Peyer's patch (tissue), 4 donors: ENCODE measurements at regions not wholly inside any gene's neighbourhood (a gene's known extent, or its start where the extent isn't known, plus 50 kb on each side); places are given as distances from the start of the nearest gene placed in this dataset.
A peak's percentile ranks its signal among the peaks of the same experiment; 100 is the strongest.

Experiments
- DNase-seq, 3 donors: peaks; one replicate each; pipeline ENCODE4 v3.0.0-alpha.2; 2017 to 2019
- H3K27ac ChIP-seq, 4 donors: fragments of 200-600 bp; sonication (generic); one replicate each; pipeline ENCODE4 v1.5.1; 2016 to 2019
- H3K27me3 ChIP-seq, 2 donors: fragments of 200-600 bp; sonication (generic); one replicate each; pipeline ENCODE4 v1.5.1; 2019
- H3K36me3 ChIP-seq, 3 donors: fragments of 200-600 bp; sonication (generic); one replicate each; pipeline ENCODE4 v1.5.1; 2016 to 2019
- H3K4me1 ChIP-seq, 4 donors: fragments of 200-600 bp; sonication (generic); one replicate each; pipeline ENCODE4 v1.5.1; 2016 to 2019
- H3K4me3 ChIP-seq, 4 donors: fragments of 200-600 bp; sonication (generic); 1 replicate in 3 of 4; 2 replicates in 1 of 4; pipeline ENCODE4 v1.5.1; 2016 to 2019; ENCODE audit warnings: mild to moderate bottlenecking in 1 of 4
- H3K9me3 ChIP-seq, 4 donors: fragments of 200-600 bp; sonication (generic); one replicate each; pipeline ENCODE4 v1.5.1; 2016 to 2019; ENCODE audit warnings: mild to moderate bottlenecking in 1 of 4
- POLR2A ChIP-seq, 2 donors: fragments of 450-650 bp; IDR thresholded peaks; one replicate each; pipeline ENCODE4 v1.5.1; 2017; ENCODE audit warnings: antibody characterized with exemption in 2 of 2, mild to moderate bottlenecking in 2 of 2, moderate library complexity in 2 of 2
- TF ChIP-seq, protein P1 (sequence below), 6 experiments: fragments of 450-650 bp in 4 of 6; fragments of 200-600 bp in 2 of 6; sonication (generic) in 1 of 6; IDR thresholded peaks; one replicate each; pipeline ENCODE4 v1.5.1; 2017 to 2019; ENCODE audit warnings: antibody characterized with exemption in 6 of 6, mild to moderate bottlenecking in 3 of 6, moderate library complexity in 1 of 6

DNA sequence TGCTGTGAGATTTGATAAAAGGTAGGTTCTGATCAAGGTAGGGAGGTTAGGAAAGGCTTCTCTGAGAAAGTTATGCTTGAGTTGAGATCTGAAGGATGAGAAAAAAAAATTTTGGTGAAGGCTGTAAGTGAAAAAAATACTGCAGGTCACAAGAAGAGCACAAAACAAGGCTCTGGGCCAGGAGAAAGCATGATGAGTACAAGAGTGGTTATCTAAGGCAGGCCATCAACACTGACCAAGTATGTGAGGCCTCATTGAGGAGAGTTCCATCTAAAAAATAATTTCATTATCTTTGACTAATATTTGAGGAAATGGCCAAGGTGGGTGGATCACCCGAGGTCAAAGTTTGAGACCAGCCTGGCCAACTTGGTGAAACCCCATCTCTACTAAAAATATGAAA lies 71.6 kb upstream of the SLC4A4 start:
- Histone ChIP-seq H3K4me3 (no peak overlapping the region), H3K27ac (no peak overlapping the region), H3K9me3 (no peaks in the 10 kb centered on the region), H3K4me1 (no peaks in the 10 kb centered on the region), H3K27me3 (no peaks in the 10 kb centered on the region), H3K36me3 (no peaks in the 10 kb centered on the region)
- DNase-seq, result no peak
- no peak for TF ChIP-seq POLR2A (IDR thresholded peaks at IDR 0.05)
- TF ChIP-seq, protein P1, sequence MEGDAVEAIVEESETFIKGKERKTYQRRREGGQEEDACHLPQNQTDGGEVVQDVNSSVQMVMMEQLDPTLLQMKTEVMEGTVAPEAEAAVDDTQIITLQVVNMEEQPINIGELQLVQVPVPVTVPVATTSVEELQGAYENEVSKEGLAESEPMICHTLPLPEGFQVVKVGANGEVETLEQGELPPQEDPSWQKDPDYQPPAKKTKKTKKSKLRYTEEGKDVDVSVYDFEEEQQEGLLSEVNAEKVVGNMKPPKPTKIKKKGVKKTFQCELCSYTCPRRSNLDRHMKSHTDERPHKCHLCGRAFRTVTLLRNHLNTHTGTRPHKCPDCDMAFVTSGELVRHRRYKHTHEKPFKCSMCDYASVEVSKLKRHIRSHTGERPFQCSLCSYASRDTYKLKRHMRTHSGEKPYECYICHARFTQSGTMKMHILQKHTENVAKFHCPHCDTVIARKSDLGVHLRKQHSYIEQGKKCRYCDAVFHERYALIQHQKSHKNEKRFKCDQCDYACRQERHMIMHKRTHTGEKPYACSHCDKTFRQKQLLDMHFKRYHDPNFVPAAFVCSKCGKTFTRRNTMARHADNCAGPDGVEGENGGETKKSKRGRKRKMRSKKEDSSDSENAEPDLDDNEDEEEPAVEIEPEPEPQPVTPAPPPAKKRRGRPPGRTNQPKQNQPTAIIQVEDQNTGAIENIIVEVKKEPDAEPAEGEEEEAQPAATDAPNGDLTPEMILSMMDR (IDR thresholded peaks at IDR 0.05), result no peak

DNA sequence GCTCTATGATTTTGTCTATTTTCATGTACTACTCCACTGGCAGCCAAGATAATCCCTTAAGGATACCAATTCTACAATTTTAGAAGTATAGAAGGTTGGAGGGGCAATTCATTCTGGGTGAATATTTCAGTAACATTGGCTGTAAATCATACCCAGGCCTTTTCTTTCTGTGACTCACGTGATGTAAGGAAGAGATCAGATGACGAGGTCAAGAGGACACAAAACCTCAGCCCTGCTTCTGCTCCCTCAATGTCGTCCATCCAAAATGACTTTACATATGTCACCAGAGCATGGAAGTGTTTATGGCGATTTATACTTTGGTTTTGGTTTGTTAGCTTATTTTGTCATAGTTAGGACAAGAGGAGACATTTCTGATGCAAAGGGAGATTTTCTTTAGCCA lies 70.7 kb upstream of the SLC4A4 start:
- no peak overlapping the region for H3K4me3 ChIP-seq
- H3K4me1 ChIP-seq, result no peaks in the 10 kb centered on the region
- no peak for TF ChIP-seq POLR2A (IDR thresholded peaks at IDR 0.05)
- TF ChIP-seq, protein P1 (IDR thresholded peaks at IDR 0.05), result no peak
- H3K27ac ChIP-seq, result no peak overlapping the region
- no peak for DNase-seq
- H3K9me3 ChIP-seq, result no peaks in the 10 kb centered on the region
- H3K36me3 ChIP-seq, result no peaks in the 10 kb centered on the region
- H3K27me3 ChIP-seq, result no peaks in the 10 kb centered on the region

DNA sequence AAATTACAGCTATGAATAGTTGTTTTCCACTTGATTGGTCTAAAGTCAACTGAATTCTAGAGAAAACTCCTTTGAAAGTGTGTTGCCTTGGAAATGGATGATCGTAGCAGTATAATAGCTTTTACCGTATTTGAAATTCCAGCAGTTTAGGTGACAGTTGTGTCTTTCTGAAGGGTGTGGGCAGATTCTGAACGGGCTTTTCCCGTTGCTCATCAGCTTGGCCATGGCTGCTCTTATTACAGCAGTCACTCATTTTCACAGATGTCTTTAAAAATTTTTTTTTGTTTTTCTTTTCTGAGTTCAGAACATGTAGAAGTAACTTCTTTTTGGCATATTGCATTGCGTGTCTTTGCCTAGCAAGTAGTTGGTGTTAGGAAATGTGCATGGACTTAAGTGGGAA lies 69.6 kb upstream of the SLC4A4 start:
- Histone ChIP-seq H3K9me3 (no peaks in the 10 kb centered on the region), H3K36me3 (no peaks in the 10 kb centered on the region), H3K4me1 (no peaks in the 10 kb centered on the region), H3K27ac (no peak overlapping the region), H3K4me3 (no peak overlapping the region), H3K27me3 (no peaks in the 10 kb centered on the region)
- DNase-seq, result no peak
- no peak for TF ChIP-seq POLR2A (IDR thresholded peaks at IDR 0.05)
- TF ChIP-seq, protein P1 (IDR thresholded peaks at IDR 0.05), result no peak

DNA sequence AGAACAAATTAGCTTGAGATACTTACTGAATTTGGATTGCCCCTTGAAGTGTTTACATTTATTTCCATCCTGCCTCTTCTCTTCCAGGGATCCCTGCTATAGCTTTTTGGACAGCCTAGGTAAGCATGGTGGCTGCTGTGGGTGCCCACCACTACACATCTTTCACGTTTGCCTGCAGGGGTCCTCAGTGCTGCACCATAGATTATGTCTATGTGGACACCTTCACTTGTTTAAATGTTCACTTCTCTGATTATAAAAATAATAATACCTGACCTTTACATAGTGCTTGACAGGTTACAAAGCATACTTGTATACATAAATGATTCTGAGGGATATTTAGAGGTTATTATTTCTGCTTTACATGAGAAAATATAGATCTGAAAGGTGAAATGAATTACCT lies 67.9 kb upstream of the SLC4A4 start:
- no peak for TF ChIP-seq POLR2A (IDR thresholded peaks at IDR 0.05)
- TF ChIP-seq, protein P1 (IDR thresholded peaks at IDR 0.05), result peak in 3 of 6 experiments; percentile 46 to 60 (median 50)
- Histone ChIP-seq H3K9me3 (no peaks in the 10 kb centered on the region), H3K4me1 (no peaks in the 10 kb centered on the region), H3K27me3 (no peaks in the 10 kb centered on the region), H3K4me3 (no peak overlapping the region), H3K36me3 (no peaks in the 10 kb centered on the region), H3K27ac (no peak overlapping the region)
- DNase-seq, result peak in 1 of 3 donors; percentile 64

DNA sequence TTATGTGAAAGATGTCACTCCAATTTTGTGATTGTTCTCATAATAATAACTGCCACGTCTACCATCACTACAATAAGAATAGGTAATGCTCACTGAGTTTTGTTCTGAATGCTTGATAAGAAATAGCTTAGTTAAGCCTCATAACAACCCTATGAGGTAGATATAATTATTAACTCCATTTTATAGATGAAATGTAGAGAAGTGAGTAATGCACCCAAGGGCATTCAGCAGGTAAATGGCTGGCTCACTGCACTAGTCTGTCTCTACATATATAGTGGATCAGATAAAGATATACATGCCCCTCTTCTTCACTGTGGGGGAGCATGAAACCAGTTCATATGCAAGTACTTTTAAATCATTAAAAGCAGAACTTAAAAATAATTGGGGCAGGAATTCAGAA lies 65.8 kb upstream of the SLC4A4 start:
- no peak overlapping the region for H3K27ac ChIP-seq
- H3K9me3 ChIP-seq, result no peaks in the 10 kb centered on the region
- TF ChIP-seq, protein P1 (IDR thresholded peaks at IDR 0.05), result no peak
- TF ChIP-seq POLR2A (IDR thresholded peaks at IDR 0.05), result no peak
- no peaks in the 10 kb centered on the region for H3K36me3 ChIP-seq
- H3K27me3 ChIP-seq, result no peaks in the 10 kb centered on the region
- no peaks in the 10 kb centered on the region for H3K4me1 ChIP-seq
- no peak for DNase-seq
- no peak overlapping the region for H3K4me3 ChIP-seq

DNA sequence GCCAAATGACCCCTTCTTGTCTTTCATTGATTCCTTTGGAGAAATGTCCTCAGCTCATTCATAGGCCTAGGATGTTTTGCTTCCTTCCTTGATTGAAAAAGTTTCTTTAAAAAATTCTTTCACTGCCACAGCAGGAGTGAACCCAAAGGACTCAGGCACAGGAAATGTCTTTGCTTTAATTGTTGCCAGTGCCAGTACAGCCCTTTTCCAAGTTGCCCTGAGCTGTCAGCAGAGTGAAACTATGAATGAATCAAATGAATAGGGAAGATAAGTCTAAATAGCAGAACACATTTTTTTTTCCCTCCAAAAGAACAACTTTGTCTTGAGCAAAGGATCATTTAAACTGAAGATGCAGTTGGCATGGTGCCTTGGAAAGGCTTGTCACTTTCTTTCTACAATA lies 63.8 kb upstream of the SLC4A4 start:
- H3K4me3 ChIP-seq, result no peak overlapping the region
- H3K4me1 ChIP-seq, result no peaks in the 10 kb centered on the region
- H3K36me3 ChIP-seq, result no peaks in the 10 kb centered on the region
- no peaks in the 10 kb centered on the region for H3K9me3 ChIP-seq
- no peaks in the 10 kb centered on the region for H3K27me3 ChIP-seq
- DNase-seq, result no peak
- H3K27ac ChIP-seq, result no peak overlapping the region
- TF ChIP-seq POLR2A (IDR thresholded peaks at IDR 0.05), result no peak
